ENCODE measurements at regions not wholly inside any gene's neighbourhood (a gene's known extent, or its start where the extent isn't known, plus 50 kb on each side); places are given as distances from the start of the nearest gene placed in this dataset.
"Not testable (repeated sequence)": the region's sequence is repeated elsewhere in the genome, so short reads cannot be mapped to it uniquely, and the experiment has no call there.

- TF ChIP-seq CTCF, POLR2AphosphoS5, POLR2A, EP300 (IDR thresholded peaks at IDR 0.05): not testable (repeated sequence)
These were observed 488.7 kb upstream of the ZP4 start for GRCh38 chr1:238379446-238379845.

Measured in sigmoid colon (tissue), 4 donors.